Thyroid gland (tissue), 4 donors: ENCODE measurements at regions not wholly inside any gene's neighbourhood (a gene's known extent, or its start where the extent isn't known, plus 50 kb on each side); places are given as distances from the start of the nearest gene placed in this dataset.

ENCODE experiments used
- DNase-seq, 2 donors: peaks; one replicate each; pipeline ENCODE4 v3.0.0-alpha.2; 2019
- H3K27ac ChIP-seq, 3 donors: fragments of 200-600 bp; sonication (generic); 1 replicate in 2 of 3; 2 replicates in 1 of 3; pipeline ENCODE4 v1.5.1; 2016 to 2019; ENCODE audit warnings: mild to moderate bottlenecking in 1 of 3, moderate library complexity in 1 of 3
- H3K27me3 ChIP-seq: fragments of 200-600 bp; sonication (generic); one replicate; pipeline ENCODE4 v1.5.1; 2019
- H3K36me3 ChIP-seq, 2 donors: fragments of 200-600 bp; sonication (generic); one replicate each; pipeline ENCODE4 v1.5.1; 2016 to 2019
- H3K4me1 ChIP-seq, 2 donors: fragments of 200-600 bp; sonication (generic); one replicate each; pipeline ENCODE4 v1.5.1; 2017 to 2019
- H3K4me3 ChIP-seq, 3 donors: fragments of 200-600 bp; sonication (generic); replicated peaks in 1 of 3; 1 replicate in 2 of 3; 2 replicates in 1 of 3; pipeline ENCODE4 v1.5.1; 2016; ENCODE audit warnings: mild to moderate bottlenecking in 1 of 3
- H3K9me3 ChIP-seq: fragments of 200-600 bp; sonication (generic); one replicate; pipeline ENCODE4 v1.5.1; 2017
- POLR2A ChIP-seq, 2 donors: fragments of 450-650 bp; IDR thresholded peaks; one replicate each; pipeline ENCODE4 v1.6.1; 2017; ENCODE audit warnings: antibody characterized with exemption in 2 of 2, mild to moderate bottlenecking in 2 of 2, moderate library complexity in 1 of 2
- WGBS, 2 donors: methylation state at CpG; one replicate each; pipeline ENCODE4 v1.1.5; 2017; 5-methylcytosine and 5-hydroxymethylcytosine counted together
- intact Hi-C: fragments of 100-400 bp; cut with DNase I; formaldehyde crosslinking; loops from one replicate; pipeline ENCODE4 v1.15.1; 2023
- TF ChIP-seq, protein P1 (sequence below), 6 experiments: fragments of 200-600 bp in 3 of 6; fragments of 450-650 bp in 3 of 6; sonication (generic) in 3 of 6; IDR thresholded peaks; one replicate each; pipeline ENCODE4 v1.5.1; 2016 to 2019; ENCODE audit warnings: antibody characterized with exemption in 6 of 6, mild to moderate bottlenecking in 2 of 6, inconsistent platforms in 1 of 6, moderate library complexity in 1 of 6

- DNase-seq: no peak
- WGBS, 2 donors: 85 to 86% methylated on average over 1 of the region's 1 CpG
- H3K36me3 ChIP-seq: no peaks in the 10 kb centered on the region
- no peaks in the 10 kb centered on the region for H3K4me1 ChIP-seq
- H3K27ac ChIP-seq: no peak overlapping the region
- TF ChIP-seq, protein P1, sequence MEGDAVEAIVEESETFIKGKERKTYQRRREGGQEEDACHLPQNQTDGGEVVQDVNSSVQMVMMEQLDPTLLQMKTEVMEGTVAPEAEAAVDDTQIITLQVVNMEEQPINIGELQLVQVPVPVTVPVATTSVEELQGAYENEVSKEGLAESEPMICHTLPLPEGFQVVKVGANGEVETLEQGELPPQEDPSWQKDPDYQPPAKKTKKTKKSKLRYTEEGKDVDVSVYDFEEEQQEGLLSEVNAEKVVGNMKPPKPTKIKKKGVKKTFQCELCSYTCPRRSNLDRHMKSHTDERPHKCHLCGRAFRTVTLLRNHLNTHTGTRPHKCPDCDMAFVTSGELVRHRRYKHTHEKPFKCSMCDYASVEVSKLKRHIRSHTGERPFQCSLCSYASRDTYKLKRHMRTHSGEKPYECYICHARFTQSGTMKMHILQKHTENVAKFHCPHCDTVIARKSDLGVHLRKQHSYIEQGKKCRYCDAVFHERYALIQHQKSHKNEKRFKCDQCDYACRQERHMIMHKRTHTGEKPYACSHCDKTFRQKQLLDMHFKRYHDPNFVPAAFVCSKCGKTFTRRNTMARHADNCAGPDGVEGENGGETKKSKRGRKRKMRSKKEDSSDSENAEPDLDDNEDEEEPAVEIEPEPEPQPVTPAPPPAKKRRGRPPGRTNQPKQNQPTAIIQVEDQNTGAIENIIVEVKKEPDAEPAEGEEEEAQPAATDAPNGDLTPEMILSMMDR (IDR thresholded peaks at IDR 0.05): no peak
- no peak for TF ChIP-seq POLR2A (IDR thresholded peaks at IDR 0.05)
- H3K9me3 ChIP-seq: no peaks in the 10 kb centered on the region
- no peaks in the 10 kb centered on the region for H3K27me3 ChIP-seq
- intact Hi-C loops: no loop called here
- no peak overlapping the region for H3K4me3 ChIP-seq
Measured at GRCh38 chr12:60066655-60067054, 470.8 kb downstream of the SLC16A7 start.

GRCh38 chr12:60070552-60070951 lies 474.7 kb downstream of the SLC16A7 start:
- Histone ChIP-seq H3K4me3 (no peak overlapping the region), H3K27ac (no peak overlapping the region), H3K4me1 (no peaks in the 10 kb centered on the region), H3K27me3 (no peaks in the 10 kb centered on the region), H3K9me3 (no peaks in the 10 kb centered on the region), H3K36me3 (no peaks in the 10 kb centered on the region)
- no peak for DNase-seq
- WGBS, 2 donors: 84 to 92% methylated on average over 1 of the region's 1 CpG
- TF ChIP-seq, protein P1 (IDR thresholded peaks at IDR 0.05): no peak
- no peak for TF ChIP-seq POLR2A (IDR thresholded peaks at IDR 0.05)
- intact Hi-C loops: no loop called here

DNA sequence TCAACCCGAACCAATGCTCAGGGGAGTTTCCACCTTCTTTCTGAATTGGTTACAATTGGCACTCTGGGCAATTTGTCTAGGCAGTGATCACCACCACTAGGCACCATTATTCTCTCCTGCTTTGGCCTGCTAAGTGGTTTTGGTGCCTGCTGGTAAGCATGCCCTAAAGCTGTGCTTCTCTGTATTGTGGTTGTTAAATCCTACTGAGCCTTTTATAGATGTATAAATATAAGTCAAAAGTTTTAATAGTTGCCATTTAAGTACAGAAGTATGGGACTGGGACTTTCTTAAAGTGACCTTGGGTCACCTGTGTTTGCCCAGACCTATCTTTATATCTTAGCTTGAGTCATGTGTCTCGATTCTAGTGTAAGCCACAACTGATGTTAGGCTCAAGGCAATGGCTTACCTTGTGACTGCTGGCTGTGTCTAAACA lies 475.9 kb downstream of the SLC16A7 start:
- H3K4me1 ChIP-seq: no peaks in the 10 kb centered on the region
- H3K27ac ChIP-seq: no peak overlapping the region
- no peaks in the 10 kb centered on the region for H3K9me3 ChIP-seq
- DNase-seq: no peak
- H3K27me3 ChIP-seq: no peaks in the 10 kb centered on the region
- H3K4me3 ChIP-seq: no peak overlapping the region
- intact Hi-C loops: no loop called here
- 78 to 90% methylated on average over 2 of the region's 2 CpGs for WGBS, 2 donors
- H3K36me3 ChIP-seq: no peaks in the 10 kb centered on the region
- TF ChIP-seq POLR2A (IDR thresholded peaks at IDR 0.05): no peak
- TF ChIP-seq, protein P1 (IDR thresholded peaks at IDR 0.05): no peak

DNA sequence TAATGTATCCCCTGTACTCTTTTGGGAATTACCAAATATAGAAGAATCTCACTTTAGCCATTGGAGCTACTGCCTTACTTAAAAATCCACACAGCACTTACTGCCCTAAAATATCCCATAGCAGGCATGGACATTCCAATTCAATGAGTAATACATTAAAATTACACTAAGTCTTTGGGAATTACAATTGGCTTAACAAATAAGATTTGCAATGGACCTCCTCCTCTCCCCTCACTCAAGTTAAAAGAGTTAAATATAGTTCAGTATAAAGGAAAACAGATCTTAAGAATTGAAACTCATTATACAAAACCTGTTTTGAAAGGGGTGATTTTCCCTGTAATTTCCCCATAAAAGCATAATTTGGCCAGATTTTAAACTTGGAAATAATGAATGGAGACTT lies 477.1 kb downstream of the SLC16A7 start:
- no peak for TF ChIP-seq POLR2A (IDR thresholded peaks at IDR 0.05)
- intact Hi-C loops: no loop called here
- DNase-seq: no peak
- Histone ChIP-seq H3K4me3 (no peak overlapping the region), H3K27me3 (no peaks in the 10 kb centered on the region), H3K36me3 (no peaks in the 10 kb centered on the region), H3K9me3 (no peaks in the 10 kb centered on the region), H3K27ac (no peak overlapping the region), H3K4me1 (no peaks in the 10 kb centered on the region)

GRCh38 chr12:60075091-60075490 lies 479.3 kb downstream of the SLC16A7 start:
- no peaks in the 10 kb centered on the region for H3K4me1 ChIP-seq
- H3K9me3 ChIP-seq: no peaks in the 10 kb centered on the region
- 80 to 90% methylated on average over 2 of the region's 2 CpGs for WGBS, 2 donors
- no peak for DNase-seq
- intact Hi-C loops: no loop called here
- TF ChIP-seq, protein P1 (IDR thresholded peaks at IDR 0.05): no peak
- no peak for TF ChIP-seq POLR2A (IDR thresholded peaks at IDR 0.05)
- no peak overlapping the region for H3K27ac ChIP-seq
- no peaks in the 10 kb centered on the region for H3K36me3 ChIP-seq
- H3K27me3 ChIP-seq: no peaks in the 10 kb centered on the region
- no peak overlapping the region for H3K4me3 ChIP-seq

DNA sequence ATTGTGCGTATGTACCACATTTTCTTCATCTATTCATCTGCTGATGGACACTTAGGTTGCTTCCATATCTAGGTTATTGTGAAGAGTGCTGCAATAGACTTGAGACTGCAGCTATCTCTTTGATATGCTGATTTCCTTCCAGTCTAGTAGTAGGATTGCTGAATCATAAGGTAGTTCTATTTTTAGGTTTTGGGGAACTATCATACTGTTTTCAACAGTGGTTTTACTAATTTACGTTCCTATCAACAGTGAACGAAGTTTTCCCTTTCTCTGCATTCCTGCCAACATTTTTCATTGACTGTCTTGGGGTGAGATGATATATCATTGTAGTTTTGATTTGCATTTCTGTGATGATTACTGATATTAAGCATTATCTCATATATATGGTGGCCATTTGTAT lies 482.2 kb downstream of the SLC16A7 start:
- 78 to 85% methylated on average over 3 of the region's 3 CpGs for WGBS, 2 donors
- Histone ChIP-seq H3K9me3 (no peaks in the 10 kb centered on the region), H3K36me3 (no peaks in the 10 kb centered on the region), H3K27ac (no peak overlapping the region), H3K27me3 (no peaks in the 10 kb centered on the region), H3K4me1 (no peaks in the 10 kb centered on the region), H3K4me3 (no peak overlapping the region)
- no peak for TF ChIP-seq POLR2A (IDR thresholded peaks at IDR 0.05)
- TF ChIP-seq, protein P1 (IDR thresholded peaks at IDR 0.05): no peak
- intact Hi-C loops: no loop called here
- no peak for DNase-seq
